ENCODE measurements at regions not wholly inside any gene's neighbourhood (a gene's known extent, or its start where the extent isn't known, plus 50 kb on each side); places are given as distances from the start of the nearest gene placed in this dataset.

DNA sequence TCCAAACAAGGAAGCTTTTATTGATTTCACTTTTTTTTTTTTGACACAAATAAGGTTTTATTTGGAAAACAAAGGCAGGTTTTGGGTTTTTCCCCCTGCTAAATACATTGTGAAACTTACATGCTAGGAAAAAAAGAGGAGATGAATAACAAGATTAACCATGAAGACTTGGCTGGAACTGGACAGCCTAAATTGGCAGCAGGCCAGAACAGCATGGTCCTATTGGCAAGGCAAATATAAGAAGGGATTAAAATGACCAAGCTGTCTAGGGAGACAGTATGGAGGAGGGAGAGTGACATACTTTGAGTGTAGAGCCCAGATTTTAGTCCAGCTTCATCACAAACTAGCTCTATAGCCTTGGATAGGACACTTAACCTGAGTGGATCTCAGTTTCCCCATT, 63.9 kb upstream of the BBX start:
- TF ChIP-seq EZH2 (IDR thresholded peaks at IDR 0.05; ENCODE audit: borderline replicate concordance, insufficient read depth, low read depth, low read length, poor library complexity, severe bottlenecking): no peak
- TF ChIP-seq, protein P1, sequence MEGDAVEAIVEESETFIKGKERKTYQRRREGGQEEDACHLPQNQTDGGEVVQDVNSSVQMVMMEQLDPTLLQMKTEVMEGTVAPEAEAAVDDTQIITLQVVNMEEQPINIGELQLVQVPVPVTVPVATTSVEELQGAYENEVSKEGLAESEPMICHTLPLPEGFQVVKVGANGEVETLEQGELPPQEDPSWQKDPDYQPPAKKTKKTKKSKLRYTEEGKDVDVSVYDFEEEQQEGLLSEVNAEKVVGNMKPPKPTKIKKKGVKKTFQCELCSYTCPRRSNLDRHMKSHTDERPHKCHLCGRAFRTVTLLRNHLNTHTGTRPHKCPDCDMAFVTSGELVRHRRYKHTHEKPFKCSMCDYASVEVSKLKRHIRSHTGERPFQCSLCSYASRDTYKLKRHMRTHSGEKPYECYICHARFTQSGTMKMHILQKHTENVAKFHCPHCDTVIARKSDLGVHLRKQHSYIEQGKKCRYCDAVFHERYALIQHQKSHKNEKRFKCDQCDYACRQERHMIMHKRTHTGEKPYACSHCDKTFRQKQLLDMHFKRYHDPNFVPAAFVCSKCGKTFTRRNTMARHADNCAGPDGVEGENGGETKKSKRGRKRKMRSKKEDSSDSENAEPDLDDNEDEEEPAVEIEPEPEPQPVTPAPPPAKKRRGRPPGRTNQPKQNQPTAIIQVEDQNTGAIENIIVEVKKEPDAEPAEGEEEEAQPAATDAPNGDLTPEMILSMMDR (IDR thresholded peaks at IDR 0.05): no peak
- DNase-seq (no peak), ATAC-seq (ENCODE audit: low read depth) (no peak)
- Histone ChIP-seq H3K4me2 (replicated peaks; ENCODE audit: low read depth, low read length, poor library complexity, severe bottlenecking) (no peak overlapping the region), H3K9ac (ENCODE audit: low read length) (no peak overlapping the region), H3K27me3 (replicated peaks in 1 of 4; ENCODE audit: control extremely low read depth in 1 of 4, control insufficient read depth in 3 of 4, insufficient read depth in 4 of 4, low read length in 3 of 4) (no peaks in the 10 kb centered on the region), H3K27ac (ENCODE audit: low read length in 2 of 2) (no peak overlapping the region), H3K36me3 (replicated peaks in 1 of 2; ENCODE audit: control extremely low read depth in 1 of 2, control insufficient read depth in 1 of 2, extremely low read depth in 1 of 2, insufficient read depth in 2 of 2, low read length in 1 of 2) (no peaks in the 10 kb centered on the region), H4K20me1 (ENCODE audit: control insufficient read depth, insufficient read depth, low read length, poor library complexity, severe bottlenecking) (no peaks in the 10 kb centered on the region), H3K79me2 (ENCODE audit: control insufficient read depth, insufficient read depth, low read length) (no peaks in the 10 kb centered on the region), H3K4me3 (ENCODE audit: control extremely low read depth in 1 of 5, extremely low read depth in 1 of 5, insufficient read depth in 1 of 5, low read depth in 2 of 5, low read length in 4 of 5) (no peak overlapping the region), H3K9me3 (ENCODE audit: control extremely low read depth in 1 of 3, control insufficient read depth in 2 of 3, insufficient read depth in 1 of 3, low read length in 2 of 3) (no peaks in the 10 kb centered on the region), H2AFZ (ENCODE audit: insufficient read depth, low read depth, low read length, poor library complexity, severe bottlenecking) (no peak overlapping the region), H3K4me1 (ENCODE audit: control insufficient read depth in 2 of 2, insufficient read depth in 2 of 2, low read length in 2 of 2) (no peaks in the 10 kb centered on the region)
- intact Hi-C loops (cut with micrococcal nuclease): no loop called here
- CTCF ChIA-PET: interaction anchor here (1.2 kb wide), 1 partner anchor 37 kb away, joined by 3 read pairs; no protein-coding TSS in a partner anchor
- Mint-ChIP-seq H3K4me3 (no peak overlapping the region), H3K27ac (no peak overlapping the region), H3K4me1 (no peaks in the 10 kb centered on the region), H3K27me3 (no peaks in the 10 kb centered on the region), H3K9me3 (ENCODE audit: insufficient read depth) (no peaks in the 10 kb centered on the region)
- POLR2A ChIA-PET: no interaction called here

DNA sequence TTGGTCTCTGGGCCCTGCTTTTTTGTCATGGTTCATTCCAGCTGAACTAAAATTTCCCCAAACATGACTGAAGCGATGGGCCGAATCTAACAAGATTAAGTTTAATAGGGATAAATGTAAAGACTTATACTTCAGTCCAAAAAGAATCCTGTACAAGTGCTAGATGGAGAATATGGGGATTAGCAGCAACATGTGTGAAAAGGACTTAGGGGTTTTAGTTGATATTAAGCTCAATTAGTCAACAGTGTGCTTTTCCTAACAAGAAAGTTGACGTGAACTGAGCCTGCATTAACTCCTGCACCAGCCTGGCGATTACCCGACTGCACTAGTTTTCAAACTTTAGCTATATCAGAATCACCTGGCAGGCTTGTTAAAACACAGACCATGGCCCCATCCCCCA, 61.0 kb upstream of the BBX start:
- no peak overlapping the region for H3K4me3 Mint-ChIP-seq
- H3K9ac ChIP-seq (ENCODE audit: low read length): no peak overlapping the region
- no peaks in the 10 kb centered on the region for H4K20me1 ChIP-seq (ENCODE audit: control insufficient read depth, insufficient read depth, low read length, poor library complexity, severe bottlenecking)
- TF ChIP-seq EZH2 (IDR thresholded peaks at IDR 0.05; ENCODE audit: borderline replicate concordance, insufficient read depth, low read depth, low read length, poor library complexity, severe bottlenecking): no peak
- TF ChIP-seq, protein P1 (IDR thresholded peaks at IDR 0.05): no peak
- no peaks in the 10 kb centered on the region for H3K9me3 ChIP-seq (ENCODE audit: control extremely low read depth in 1 of 3, control insufficient read depth in 2 of 3, insufficient read depth in 1 of 3, low read length in 2 of 3)
- DNase-seq (no peak), ATAC-seq (ENCODE audit: low read depth) (no peak)
- ChIA-PET POLR2A (no interaction called here), CTCF (interaction anchor here (1.6 to 1.7 kb wide), 2 partner anchors 189 to 227 kb away, joined by 4 to 7 read pairs; no protein-coding TSS in a partner anchor)
- no peak overlapping the region for H3K4me3 ChIP-seq (ENCODE audit: control extremely low read depth in 1 of 5, extremely low read depth in 1 of 5, insufficient read depth in 1 of 5, low read depth in 2 of 5, low read length in 4 of 5)
- H3K79me2 ChIP-seq (ENCODE audit: control insufficient read depth, insufficient read depth, low read length): no peaks in the 10 kb centered on the region
- no peak overlapping the region for H3K27ac Mint-ChIP-seq
- H3K9me3 Mint-ChIP-seq (ENCODE audit: insufficient read depth): no peaks in the 10 kb centered on the region
- no peaks in the 10 kb centered on the region for H3K36me3 ChIP-seq (replicated peaks in 1 of 2; ENCODE audit: control extremely low read depth in 1 of 2, control insufficient read depth in 1 of 2, extremely low read depth in 1 of 2, insufficient read depth in 2 of 2, low read length in 1 of 2)
- 100% methylated on average over 1 of the region's 5 CpGs for WGBS (ENCODE audit: insufficient coverage)
- no peaks in the 10 kb centered on the region for H3K27me3 ChIP-seq (replicated peaks in 1 of 4; ENCODE audit: control extremely low read depth in 1 of 4, control insufficient read depth in 3 of 4, insufficient read depth in 4 of 4, low read length in 3 of 4)
- intact Hi-C loops (cut with micrococcal nuclease): no loop called here
- no peaks in the 10 kb centered on the region for H3K27me3 Mint-ChIP-seq
- no peaks in the 10 kb centered on the region for H3K4me1 ChIP-seq (ENCODE audit: control insufficient read depth in 2 of 2, insufficient read depth in 2 of 2, low read length in 2 of 2)
- H3K4me1 Mint-ChIP-seq: no peaks in the 10 kb centered on the region
- H3K27ac ChIP-seq (ENCODE audit: low read length in 2 of 2): no peak overlapping the region
- H2AFZ ChIP-seq (ENCODE audit: insufficient read depth, low read depth, low read length, poor library complexity, severe bottlenecking): no peak overlapping the region
- no peak overlapping the region for H3K4me2 ChIP-seq (replicated peaks; ENCODE audit: low read depth, low read length, poor library complexity, severe bottlenecking)

Data from B cell (primary cell).